CD4-positive, alpha-beta T cell treated with Interleukin-2 at 100 ng/mL for 4 hours (primary cell): ENCODE measurements at regions not wholly inside any gene's neighbourhood (a gene's known extent, or its start where the extent isn't known, plus 50 kb on each side); places are given as distances from the start of the nearest gene placed in this dataset.

Experiments used
- DNase-seq: peaks from one replicate; pipeline ENCODE4 v3.0.0-alpha.2; 2020; ENCODE audit warnings: low spot score

- peak; percentile 6 for DNase-seq
Observed at GRCh38 chr6:151701911-151702562, 105.4 kb upstream of the ESR1 start.

- peak; percentile 6 for DNase-seq
Observed at GRCh38 chr6:151702851-151703658, 104.4 kb upstream of the ESR1 start.

GRCh38 chr6:151704383-151704782 is 103.1 kb upstream of the ESR1 start:
- no peak for DNase-seq

- no peak for DNase-seq
Observed at GRCh38 chr6:151705993-151706733, 101.3 kb upstream of the ESR1 start.

GRCh38 chr6:151709329-151709728 is 98.2 kb upstream of the ESR1 start:
- no peak for DNase-seq

GRCh38 chr6:151716526-151716932 is 91.0 kb upstream of the ESR1 start:
- DNase-seq: peak; percentile 3

- no peak for DNase-seq
Observed at GRCh38 chr6:151719070-151719469, 88.4 kb upstream of the ESR1 start.

GRCh38 chr6:151721146-151721545 is 86.3 kb upstream of the ESR1 start:
- no peak for DNase-seq

- DNase-seq: no peak
Observed at GRCh38 chr6:151721671-151722070, 85.8 kb upstream of the ESR1 start.

- DNase-seq: no peak
Observed at GRCh38 chr6:151722342-151722741, 85.1 kb upstream of the ESR1 start.

GRCh38 chr6:151723152-151723551 is 84.3 kb upstream of the ESR1 start:
- DNase-seq: peak; percentile 14

GRCh38 chr6:151729829-151730495 is 77.5 kb upstream of the ESR1 start:
- no peak for DNase-seq

GRCh38 chr6:151730496-151730870 is 77.0 kb upstream of the ESR1 start:
- no peak for DNase-seq

- DNase-seq: no peak
Observed at GRCh38 chr6:151731313-151731712, 76.2 kb upstream of the ESR1 start.

GRCh38 chr6:151733680-151734320 is 73.7 kb upstream of the ESR1 start:
- DNase-seq: no peak

- no peak for DNase-seq
Observed at GRCh38 chr6:151738267-151738666, 69.2 kb upstream of the ESR1 start.

- DNase-seq: no peak
Observed at GRCh38 chr6:151738960-151739359, 68.5 kb upstream of the ESR1 start.

GRCh38 chr6:151740820-151741219 is 66.7 kb upstream of the ESR1 start:
- DNase-seq: no peak

- no peak for DNase-seq
Observed at GRCh38 chr6:151747896-151748295, 59.6 kb upstream of the ESR1 start.

GRCh38 chr6:151749341-151749740 is 58.1 kb upstream of the ESR1 start:
- no peak for DNase-seq

GRCh38 chr6:151753581-151753980 is 53.9 kb upstream of the ESR1 start:
- no peak for DNase-seq

GRCh38 chr6:151757506-151757955 is 50.0 kb upstream of the ESR1 start:
- peak; percentile 65 for DNase-seq
